ENCODE measurements at regions not wholly inside any gene's neighbourhood (a gene's known extent, or its start where the extent isn't known, plus 50 kb on each side); places are given as distances from the start of the nearest gene placed in this dataset.

DNA sequence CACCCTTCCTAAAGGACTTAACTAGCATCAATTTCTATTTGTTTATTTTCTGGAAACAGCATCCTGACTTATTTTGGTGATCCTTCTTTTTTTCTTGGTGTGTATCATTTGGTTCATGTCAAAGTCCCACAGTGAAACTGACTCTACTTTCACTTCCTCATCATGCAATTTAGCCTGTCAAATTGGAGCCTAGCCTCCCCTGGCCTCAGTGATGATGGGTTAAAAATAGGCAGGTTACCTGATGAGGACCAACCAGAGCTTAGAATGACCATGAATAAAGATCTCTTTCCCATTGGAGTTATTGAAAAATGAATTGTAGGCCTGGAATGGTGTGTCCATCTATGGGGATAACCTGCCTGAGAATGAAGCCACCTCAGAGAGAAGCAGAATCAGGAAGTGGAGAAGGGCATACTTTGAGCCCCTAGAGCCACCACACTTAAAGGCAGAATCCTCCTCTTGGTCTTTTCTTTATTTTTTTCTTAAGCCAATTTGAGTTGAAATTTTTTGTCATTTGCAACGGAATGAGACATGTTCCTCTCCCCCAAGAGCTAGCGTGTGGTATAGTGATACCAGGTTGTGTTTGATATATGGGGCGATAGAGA lies 105.6 kb downstream of the BTBD3 start:
- DNase-seq: no peak

DNA sequence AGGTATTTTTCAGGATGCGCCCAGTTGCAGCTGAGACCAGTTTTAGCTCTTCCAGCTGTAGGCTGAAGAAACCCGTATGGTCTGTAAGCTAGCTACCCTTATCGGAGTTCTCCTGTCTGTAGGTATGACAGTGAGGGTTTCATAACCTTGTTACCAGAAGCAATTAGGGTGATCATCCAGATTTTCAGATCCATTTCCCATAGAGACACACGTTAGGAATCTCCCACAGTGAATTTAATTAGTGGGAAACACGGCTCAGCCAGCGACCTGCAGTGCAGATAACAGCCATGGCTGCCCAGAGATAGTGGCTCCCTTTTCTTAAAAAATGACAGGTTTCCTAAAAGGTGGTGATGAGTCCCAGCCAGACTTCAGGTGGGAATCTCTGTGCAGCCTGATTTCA lies 111.1 kb downstream of the BTBD3 start:
- no peak for DNase-seq

GRCh38 chr20:12030470-12030869 lies 112.8 kb downstream of the BTBD3 start:
- DNase-seq: no peak

GRCh38 chr20:12036142-12036541 lies 118.4 kb downstream of the BTBD3 start:
- no peak for DNase-seq

GRCh38 chr20:12037521-12037920 lies 119.8 kb downstream of the BTBD3 start:
- no peak for DNase-seq

DNA sequence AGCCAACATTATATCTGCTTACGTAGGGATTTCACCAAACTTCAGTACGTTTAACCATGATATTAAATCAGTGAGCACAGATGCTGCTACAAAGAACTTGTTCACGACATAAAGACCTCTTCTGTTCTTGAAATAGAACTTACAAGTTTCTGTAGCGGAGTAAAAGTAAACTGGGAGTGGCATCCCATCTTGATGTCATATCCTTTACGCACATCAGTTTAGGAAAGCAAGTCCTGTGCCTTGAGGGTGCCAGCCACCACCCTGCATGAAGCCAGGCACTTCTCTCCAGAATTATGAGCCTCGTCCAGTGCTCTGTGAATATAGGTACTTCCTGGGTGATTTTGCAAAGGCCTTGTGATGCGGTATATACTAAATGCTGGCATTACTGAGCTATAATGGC lies 122.6 kb downstream of the BTBD3 start:
- DNase-seq: no peak

GRCh38 chr20:12044969-12045368 lies 127.3 kb downstream of the BTBD3 start:
- no peak for DNase-seq

GRCh38 chr20:12047838-12048432 lies 130.2 kb downstream of the BTBD3 start:
- no peak for DNase-seq

GRCh38 chr20:12049125-12049524 lies 131.4 kb downstream of the BTBD3 start:
- no peak for DNase-seq

DNA sequence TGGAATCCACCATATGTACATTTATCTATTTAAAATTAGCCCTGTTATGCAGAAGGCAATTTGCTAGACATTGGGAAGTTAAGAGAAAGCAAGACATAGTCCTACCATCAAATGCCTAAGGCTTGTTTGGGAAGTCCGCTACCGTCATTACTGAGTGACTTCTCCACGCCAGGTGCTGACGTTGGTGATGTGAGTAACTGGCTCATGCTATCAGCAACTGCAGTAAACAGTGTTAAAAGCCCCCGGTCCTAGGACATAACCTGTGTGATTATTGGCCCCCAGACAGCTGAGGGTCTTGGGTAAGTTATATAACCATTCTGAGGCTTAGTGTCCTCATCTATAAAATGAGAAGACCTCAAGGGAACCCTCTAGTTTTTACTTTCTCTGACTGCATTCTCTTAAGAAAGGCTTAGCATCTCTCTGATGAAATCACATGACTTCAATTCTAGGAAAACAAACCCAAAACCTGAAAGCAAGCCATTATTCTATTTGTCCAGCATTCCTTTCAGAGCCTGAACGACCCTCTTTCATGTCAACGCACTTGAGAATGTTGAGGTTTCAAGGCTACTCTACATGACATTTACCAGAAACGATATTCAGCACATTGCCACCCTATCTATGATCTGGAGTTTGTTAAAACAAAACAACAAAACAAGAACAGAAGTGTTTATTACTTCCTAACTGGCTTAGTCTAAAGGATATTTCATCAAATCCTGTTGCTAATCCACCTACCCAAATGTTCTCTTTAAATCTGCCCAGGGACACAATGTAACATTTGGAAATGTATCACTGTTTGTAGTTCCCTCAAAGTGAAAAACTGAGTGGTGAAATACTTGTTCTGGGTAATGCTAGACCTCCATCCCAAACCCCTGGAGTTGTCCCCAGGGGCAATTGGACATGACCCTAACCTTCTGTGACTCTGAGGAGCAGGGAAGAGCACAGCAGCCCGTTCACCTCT lies 133.8 kb downstream of the BTBD3 start:
- no peak for DNase-seq

DNA sequence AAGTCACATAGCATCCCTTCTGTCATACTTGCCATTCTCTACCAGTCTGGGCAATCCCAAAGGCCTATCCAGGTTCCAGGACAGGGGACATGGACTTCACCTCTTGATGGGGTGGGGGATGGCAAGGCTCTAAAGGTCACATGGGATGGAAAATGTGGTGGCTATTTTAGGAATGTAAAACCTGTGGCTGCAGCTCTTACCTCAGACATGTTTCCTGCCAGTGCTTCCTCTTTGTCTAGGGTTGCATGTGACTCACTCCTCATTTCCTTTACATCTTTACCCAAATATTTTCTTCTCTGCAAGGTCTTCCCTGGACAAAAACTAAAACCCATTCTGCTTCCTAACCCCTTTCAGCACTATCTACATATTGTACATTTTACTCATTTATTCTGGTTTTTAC lies 135.7 kb downstream of the BTBD3 start:
- DNase-seq: no peak

DNA sequence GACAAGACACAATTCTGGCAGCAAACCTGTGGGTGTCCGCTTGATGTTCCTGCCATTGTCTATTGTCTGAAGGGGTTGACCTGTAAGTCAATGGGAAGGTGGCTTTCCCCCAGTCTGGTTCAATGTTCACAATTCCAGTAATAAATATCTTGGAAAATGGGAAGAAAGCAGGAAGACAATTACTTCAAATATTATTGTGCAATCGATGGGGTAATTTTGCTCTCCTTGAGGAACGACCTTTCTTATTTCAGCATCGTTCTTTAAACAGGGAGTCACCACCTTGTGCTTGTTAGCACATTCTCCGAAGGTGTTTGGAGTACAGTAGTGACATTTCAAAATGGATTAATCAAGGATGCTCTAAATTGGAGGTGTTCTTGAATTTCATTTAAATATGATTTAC lies 136.9 kb downstream of the BTBD3 start:
- no peak for DNase-seq

DNA sequence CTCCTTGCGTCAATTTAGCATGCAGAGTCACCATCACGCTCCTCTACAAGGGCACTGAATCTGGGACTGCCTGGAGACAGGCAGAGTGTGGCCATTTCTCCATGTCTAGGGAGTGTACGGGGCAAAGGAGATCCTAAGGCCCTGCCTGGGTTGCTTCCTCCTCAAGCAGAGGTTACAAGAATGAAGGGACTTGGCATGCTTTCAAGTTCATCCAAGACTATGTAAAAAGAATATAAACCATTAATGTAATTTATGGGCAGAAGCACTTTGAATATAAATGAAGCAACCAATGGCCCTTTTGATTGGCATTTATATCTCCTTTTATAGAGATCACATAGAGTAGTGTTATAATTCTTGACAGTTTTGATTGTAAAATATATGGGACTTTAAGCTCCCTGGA lies 137.5 kb downstream of the BTBD3 start:
- DNase-seq: no peak

- no peak for DNase-seq
Measured at GRCh38 chr20:12056839-12057238, 139.1 kb downstream of the BTBD3 start.

DNA sequence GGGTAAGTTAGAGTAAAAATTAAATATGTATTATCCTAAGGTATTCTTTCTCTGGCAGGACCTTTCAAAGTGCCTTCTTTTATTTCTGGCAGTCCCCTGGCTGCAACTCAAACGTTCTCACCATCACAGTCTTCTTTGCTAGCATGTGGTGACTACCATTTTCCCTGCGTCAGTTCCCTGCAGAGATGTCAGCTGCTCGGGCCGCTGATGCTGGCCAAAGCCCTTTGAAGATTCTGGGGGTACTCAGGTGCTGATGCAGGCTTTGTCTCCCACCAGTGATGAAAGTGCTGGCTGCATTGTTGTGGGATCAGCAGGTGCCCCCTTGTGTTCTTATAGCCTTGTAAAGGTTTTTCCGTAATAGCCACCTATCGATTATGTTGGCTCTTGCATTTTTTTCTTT lies 140.1 kb downstream of the BTBD3 start:
- no peak for DNase-seq

GRCh38 chr20:12058216-12058615 lies 140.5 kb downstream of the BTBD3 start:
- DNase-seq: no peak

DNA sequence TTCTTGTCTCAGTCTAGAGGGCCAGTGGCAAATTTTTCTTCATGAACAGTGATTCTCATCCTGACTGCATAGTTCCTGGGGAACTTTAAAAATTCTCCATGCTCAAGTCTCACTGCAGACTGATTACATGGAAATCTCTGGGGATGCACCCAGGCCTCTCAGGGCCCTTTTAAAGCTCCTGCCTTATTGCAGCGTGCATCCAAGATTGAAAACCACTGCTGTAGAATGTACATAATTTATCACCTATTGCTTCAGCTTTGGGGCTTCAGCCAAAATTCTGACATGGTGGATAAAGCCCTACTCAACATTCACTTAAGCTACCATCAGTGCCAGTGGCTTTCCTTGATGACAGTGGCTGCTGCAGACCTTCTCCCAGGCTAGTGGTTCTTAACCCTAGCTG lies 143.8 kb downstream of the BTBD3 start:
- DNase-seq: no peak

DNA sequence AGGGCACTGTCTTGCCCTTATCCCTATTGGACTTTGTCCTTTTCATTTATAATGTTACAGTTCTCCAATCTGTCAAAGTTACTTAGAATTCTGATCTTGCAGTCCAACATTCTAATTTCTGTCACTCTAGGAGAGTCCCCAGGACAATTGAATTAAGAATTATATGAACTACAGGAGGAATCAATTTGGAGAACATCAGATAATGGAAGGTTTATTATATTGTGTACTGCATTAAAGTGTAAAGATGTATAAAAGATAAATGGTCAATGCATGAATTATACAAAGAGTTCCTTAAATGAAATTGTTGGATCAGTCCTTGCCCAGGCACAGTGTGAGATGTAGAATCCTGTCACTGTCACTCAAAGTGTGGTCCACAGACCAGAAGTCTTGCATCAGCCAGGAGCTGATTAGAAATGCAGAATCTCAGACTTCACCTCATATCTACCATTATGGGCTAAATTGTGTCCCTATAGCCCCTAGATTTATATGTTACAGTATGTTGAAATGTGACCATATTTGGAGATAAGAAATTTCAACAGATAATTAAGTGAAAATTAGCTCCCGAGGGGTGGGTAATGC lies 145.5 kb downstream of the BTBD3 start:
- no peak for DNase-seq

DNA sequence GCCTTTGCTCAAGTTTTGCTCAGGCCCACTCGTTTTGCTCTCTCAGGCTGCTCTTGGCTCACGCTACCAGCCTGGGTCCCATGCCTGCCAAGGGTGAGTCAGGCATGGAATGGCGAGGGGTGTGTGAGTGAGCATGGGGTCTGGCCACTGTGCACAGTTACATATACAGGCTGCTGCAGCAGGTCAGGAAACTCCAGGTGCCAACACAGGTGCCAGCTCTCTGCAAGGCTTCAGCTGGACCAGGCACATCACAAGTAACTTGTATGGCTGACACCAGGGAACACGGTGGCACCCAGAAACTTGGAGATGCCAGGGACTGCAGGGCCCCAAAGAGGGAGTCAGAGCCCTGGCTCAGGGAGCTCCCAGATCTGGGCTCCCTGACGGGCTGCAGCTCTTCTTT lies 146.8 kb downstream of the BTBD3 start:
- no peak for DNase-seq

DNA sequence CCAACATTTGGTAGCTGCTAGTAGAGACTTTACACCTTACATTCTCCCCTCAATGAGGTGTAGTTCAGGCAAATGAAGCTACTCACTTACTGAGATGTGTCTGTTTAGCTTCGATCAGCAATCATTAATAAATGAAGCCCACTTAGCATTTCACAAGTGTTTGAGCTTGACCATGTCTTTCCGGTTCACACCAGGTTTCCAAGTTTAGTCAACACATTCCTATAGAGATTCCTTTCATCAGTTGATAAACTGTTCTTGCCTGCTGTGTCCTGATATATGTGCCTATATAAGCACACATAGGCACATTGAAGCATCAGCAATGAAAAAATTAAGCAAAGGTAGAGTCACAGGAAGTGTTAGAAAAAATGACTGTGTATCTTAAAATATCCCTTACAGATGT lies 150.0 kb downstream of the BTBD3 start:
- DNase-seq: no peak

DNA sequence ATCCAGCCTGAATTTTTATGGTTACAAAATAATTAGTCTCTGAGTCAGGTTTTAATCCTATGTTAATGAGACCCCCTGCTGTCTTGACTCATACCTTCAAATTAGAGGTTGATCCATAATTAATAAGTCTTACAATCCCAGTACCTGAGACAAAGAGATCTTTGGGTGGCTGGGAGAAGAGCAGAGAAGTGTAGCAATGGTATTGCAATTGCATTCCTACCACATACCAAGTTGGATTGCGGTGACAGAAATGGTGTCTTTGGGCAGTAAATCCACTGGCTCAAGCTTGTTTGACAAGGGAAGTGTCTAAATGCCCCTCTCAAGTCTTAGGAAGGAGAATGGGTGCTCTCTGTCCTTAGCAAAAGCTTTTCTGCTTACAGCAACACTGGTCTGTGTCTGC lies 150.4 kb downstream of the BTBD3 start:
- no peak for DNase-seq

DNA sequence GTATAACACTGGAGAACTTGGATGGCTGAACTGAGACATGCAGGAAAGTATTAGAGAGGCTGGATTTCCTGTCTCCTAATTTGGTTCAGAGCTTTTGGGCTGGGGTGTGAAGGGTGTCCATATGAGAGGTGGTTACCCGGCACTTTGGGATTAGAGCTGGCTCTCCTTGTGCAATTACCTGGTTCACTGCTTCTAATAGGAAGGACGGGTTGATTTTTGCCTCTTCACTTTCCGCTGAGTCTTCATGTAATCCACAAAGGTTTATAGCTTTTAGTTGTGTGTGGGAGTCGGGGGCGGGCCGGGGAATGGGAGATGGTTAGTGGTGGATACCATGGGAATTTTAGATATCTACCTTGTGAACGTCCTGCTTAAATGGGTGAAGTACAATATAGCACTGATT lies 151.5 kb downstream of the BTBD3 start:
- no peak for DNase-seq

DNA sequence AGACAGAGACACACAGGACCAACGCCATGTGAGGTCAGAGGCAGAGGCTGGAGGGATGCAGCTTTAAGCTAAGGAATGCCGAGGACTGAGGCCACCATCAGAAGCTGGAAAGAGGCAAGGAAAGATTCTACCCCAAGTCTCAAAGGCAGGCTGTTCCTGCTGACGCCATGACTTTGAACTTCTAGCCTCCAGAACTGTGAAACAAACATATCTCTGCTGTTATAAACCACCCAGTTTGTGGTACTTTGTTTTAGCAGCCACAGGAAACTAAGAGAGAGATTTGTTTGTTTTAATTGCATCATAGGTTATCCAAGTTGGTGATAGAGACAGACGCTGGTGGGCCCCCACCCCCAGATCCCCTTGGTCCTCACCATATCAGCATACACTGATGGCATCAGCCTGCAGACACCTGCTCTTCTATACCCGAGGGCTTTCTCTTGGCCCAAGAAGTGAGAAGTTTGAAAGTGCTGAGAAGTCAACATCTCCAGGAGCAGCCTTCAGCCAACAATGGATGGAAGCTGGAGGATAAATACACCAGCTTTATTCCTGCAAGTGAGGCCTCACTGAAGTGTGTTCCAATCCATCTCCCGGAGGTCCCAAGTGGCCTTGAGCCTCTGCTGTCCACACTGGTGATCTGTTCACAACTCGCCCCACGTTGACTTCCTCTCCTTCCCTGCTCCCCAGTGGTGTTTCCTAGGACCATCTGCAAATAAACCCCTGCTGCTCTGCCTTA lies 154.7 kb downstream of the BTBD3 start:
- DNase-seq: no peak
